ENCODE measurements at regions not wholly inside any gene's neighbourhood (a gene's known extent, or its start where the extent isn't known, plus 50 kb on each side); places are given as distances from the start of the nearest gene placed in this dataset.

DNA sequence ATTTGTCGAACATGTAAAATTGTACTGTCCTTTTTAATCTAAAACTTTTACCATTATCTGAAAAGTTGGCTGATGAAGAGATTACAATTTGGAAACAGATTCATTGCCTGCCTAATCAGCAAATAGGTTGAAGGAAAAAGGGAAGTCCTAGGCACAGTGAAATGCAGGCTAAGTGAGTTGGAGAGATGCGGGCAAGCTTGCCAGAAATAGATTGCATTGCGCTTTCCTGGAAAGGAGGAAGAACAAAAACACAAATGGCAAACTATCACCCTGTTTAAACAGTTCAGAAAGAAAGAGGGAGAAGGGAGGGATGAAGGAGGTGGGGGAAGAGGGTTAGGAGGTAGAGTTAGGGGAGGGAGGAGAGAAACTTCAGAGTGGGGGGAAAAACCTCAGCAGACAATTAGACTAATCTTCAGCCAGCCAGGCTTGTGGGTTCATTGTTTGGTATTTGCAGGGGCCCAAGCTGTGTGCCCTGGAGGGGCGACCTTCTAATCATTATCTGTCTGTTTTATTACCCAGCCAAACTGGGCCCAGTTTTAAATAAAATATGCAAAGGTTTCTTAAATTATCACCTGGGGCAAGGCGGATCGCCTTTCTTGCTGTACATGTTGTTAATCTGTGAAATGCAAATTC is 465.2 kb downstream of the TFAP2B start:
- no peaks in the 10 kb centered on the region for H3K27me3 ChIP-seq (ENCODE audit: insufficient read depth, low read depth, low read length)
- no peak overlapping the region for H3K27ac ChIP-seq (ENCODE audit: low read length)
- H3K4me2 ChIP-seq (ENCODE audit: low read length), result no peak overlapping the region
- no peaks in the 10 kb centered on the region for H3K9me2 ChIP-seq (ENCODE audit: insufficient read depth, low read length)
- no peak overlapping the region for H3K4me3 ChIP-seq (ENCODE audit: low read length)
- H3K9me3 ChIP-seq (ENCODE audit: low read length), result no peaks in the 10 kb centered on the region
- TF ChIP-seq EP300 (conservative IDR thresholded peaks at IDR 0.05; ENCODE audit: poor library complexity, severe bottlenecking) (no peak), TAF1 (IDR thresholded peaks at IDR 0.05; ENCODE audit: low read depth) (no peak), CTCF (IDR thresholded peaks at IDR 0.05; ENCODE audit: poor library complexity, severe bottlenecking) (no peak), MXI1 (conservative IDR thresholded peaks at IDR 0.05; ENCODE audit: poor library complexity, severe bottlenecking) (no peak), RAD21 (conservative IDR thresholded peaks at IDR 0.05) (no peak), SMC3 (conservative IDR thresholded peaks at IDR 0.05; ENCODE audit: poor library complexity) (no peak), POLR2AphosphoS5 (IDR thresholded peaks at IDR 0.05) (no peak), EZH2 (IDR thresholded peaks at IDR 0.05; ENCODE audit: borderline replicate concordance, insufficient read depth, low read length, poor library complexity, severe bottlenecking) (no peak)
- TF ChIP-seq, protein P1, sequence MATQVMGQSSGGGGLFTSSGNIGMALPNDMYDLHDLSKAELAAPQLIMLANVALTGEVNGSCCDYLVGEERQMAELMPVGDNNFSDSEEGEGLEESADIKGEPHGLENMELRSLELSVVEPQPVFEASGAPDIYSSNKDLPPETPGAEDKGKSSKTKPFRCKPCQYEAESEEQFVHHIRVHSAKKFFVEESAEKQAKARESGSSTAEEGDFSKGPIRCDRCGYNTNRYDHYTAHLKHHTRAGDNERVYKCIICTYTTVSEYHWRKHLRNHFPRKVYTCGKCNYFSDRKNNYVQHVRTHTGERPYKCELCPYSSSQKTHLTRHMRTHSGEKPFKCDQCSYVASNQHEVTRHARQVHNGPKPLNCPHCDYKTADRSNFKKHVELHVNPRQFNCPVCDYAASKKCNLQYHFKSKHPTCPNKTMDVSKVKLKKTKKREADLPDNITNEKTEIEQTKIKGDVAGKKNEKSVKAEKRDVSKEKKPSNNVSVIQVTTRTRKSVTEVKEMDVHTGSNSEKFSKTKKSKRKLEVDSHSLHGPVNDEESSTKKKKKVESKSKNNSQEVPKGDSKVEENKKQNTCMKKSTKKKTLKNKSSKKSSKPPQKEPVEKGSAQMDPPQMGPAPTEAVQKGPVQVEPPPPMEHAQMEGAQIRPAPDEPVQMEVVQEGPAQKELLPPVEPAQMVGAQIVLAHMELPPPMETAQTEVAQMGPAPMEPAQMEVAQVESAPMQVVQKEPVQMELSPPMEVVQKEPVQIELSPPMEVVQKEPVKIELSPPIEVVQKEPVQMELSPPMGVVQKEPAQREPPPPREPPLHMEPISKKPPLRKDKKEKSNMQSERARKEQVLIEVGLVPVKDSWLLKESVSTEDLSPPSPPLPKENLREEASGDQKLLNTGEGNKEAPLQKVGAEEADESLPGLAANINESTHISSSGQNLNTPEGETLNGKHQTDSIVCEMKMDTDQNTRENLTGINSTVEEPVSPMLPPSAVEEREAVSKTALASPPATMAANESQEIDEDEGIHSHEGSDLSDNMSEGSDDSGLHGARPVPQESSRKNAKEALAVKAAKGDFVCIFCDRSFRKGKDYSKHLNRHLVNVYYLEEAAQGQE (IDR thresholded peaks at IDR 0.05; ENCODE audit: borderline replicate concordance), result no peak
- no peaks in the 10 kb centered on the region for H3F3A ChIP-seq (ENCODE audit: insufficient read depth, low read length, poor library complexity, severe bottlenecking)
- no peak overlapping the region for H3K9ac ChIP-seq (ENCODE audit: low read length)
- no peaks in the 10 kb centered on the region for H3K36me3 ChIP-seq (ENCODE audit: insufficient read depth, low read length)
- no peak overlapping the region for H2AFZ ChIP-seq (ENCODE audit: low read depth, low read length)
- H4K20me1 ChIP-seq (ENCODE audit: insufficient read depth), result no peaks in the 10 kb centered on the region
- H3K79me2 ChIP-seq (replicated peaks; ENCODE audit: insufficient read depth, low read length), result no peaks in the 10 kb centered on the region

DNA sequence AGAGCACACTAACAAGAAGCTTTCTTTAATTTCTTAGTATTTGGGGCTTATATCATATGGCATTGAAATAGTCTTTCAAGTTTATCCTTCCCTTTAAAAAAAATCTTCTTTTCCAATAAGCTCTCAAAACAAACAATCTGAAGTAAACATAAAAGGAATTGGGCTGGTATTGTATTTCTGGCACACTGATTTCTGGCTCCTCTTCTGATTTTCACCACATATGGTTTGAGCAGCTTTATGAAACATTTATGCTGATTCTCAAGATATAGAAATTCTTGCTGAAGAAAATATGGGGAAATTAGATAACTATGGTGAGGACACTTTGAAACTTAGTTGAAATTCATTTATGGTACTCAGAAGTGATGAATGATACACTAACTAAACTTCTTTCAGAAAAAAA is 467.2 kb downstream of the TFAP2B start:
- H3K27ac ChIP-seq (ENCODE audit: low read length), result no peak overlapping the region
- H3K9ac ChIP-seq (ENCODE audit: low read length), result no peak overlapping the region
- H3K4me3 ChIP-seq (ENCODE audit: low read length), result no peak overlapping the region
- no peak overlapping the region for H3K4me2 ChIP-seq (ENCODE audit: low read length)
- no peak overlapping the region for H2AFZ ChIP-seq (ENCODE audit: low read depth, low read length)
- H3F3A ChIP-seq (ENCODE audit: insufficient read depth, low read length, poor library complexity, severe bottlenecking), result no peaks in the 10 kb centered on the region
- no peaks in the 10 kb centered on the region for H3K79me2 ChIP-seq (replicated peaks; ENCODE audit: insufficient read depth, low read length)
- no peaks in the 10 kb centered on the region for H3K36me3 ChIP-seq (ENCODE audit: insufficient read depth, low read length)
- H3K9me2 ChIP-seq (ENCODE audit: insufficient read depth, low read length), result no peaks in the 10 kb centered on the region
- no peaks in the 10 kb centered on the region for H3K9me3 ChIP-seq (ENCODE audit: low read length)
- H4K20me1 ChIP-seq (ENCODE audit: insufficient read depth), result no peaks in the 10 kb centered on the region
- no peaks in the 10 kb centered on the region for H3K27me3 ChIP-seq (ENCODE audit: insufficient read depth, low read depth, low read length)
- no peak for TF ChIP-seq EZH2 (IDR thresholded peaks at IDR 0.05; ENCODE audit: borderline replicate concordance, insufficient read depth, low read length, poor library complexity, severe bottlenecking)
- no peak for TF ChIP-seq EP300 (conservative IDR thresholded peaks at IDR 0.05; ENCODE audit: poor library complexity, severe bottlenecking)
- no peak for TF ChIP-seq TAF1 (IDR thresholded peaks at IDR 0.05; ENCODE audit: low read depth)
- no peak for TF ChIP-seq SMC3 (conservative IDR thresholded peaks at IDR 0.05; ENCODE audit: poor library complexity)
- no peak for TF ChIP-seq RAD21 (conservative IDR thresholded peaks at IDR 0.05)
- TF ChIP-seq, protein P1 (IDR thresholded peaks at IDR 0.05; ENCODE audit: borderline replicate concordance), result no peak
- TF ChIP-seq POLR2AphosphoS5 (IDR thresholded peaks at IDR 0.05), result no peak

All from neural cell (in vitro differentiated cells).